Adrenal gland (tissue), 9 donors: ENCODE measurements at regions not wholly inside any gene's neighbourhood (a gene's known extent, or its start where the extent isn't known, plus 50 kb on each side); places are given as distances from the start of the nearest gene placed in this dataset.

Experiments used
- DNase-seq, 7 donors: peaks; one replicate each; pipeline ENCODE4 v3.0.0-alpha.2; 2019 to 2020
- H3K27ac ChIP-seq, 5 donors: fragments of 200-600 bp; sonication (generic) in 4 of 5; 1 replicate in 3 of 5; 2 replicates in 2 of 5; pipeline versions ENCODE4 v1.5.1 to v1.8.0; 2016 to 2020; ENCODE audit warnings: mild to moderate bottlenecking in 1 of 5
- H3K27me3 ChIP-seq: fragments of 200-600 bp; 2 replicates; pipeline ENCODE4 v1.8.0; 2021
- H3K36me3 ChIP-seq, 2 donors: fragments of 200-600 bp; replicated peaks in 1 of 2; 1 replicate in 1 of 2; 2 replicates in 1 of 2; pipeline versions ENCODE4 v1.5.1 to v1.8.0; 2018 to 2022
- H3K4me1 ChIP-seq, 2 donors: fragments of 200-600 bp; replicated peaks in 1 of 2; 1 replicate in 1 of 2; 2 replicates in 1 of 2; pipeline versions ENCODE4 v1.5.1 to v1.8.0; 2018 to 2021
- H3K4me3 ChIP-seq, 4 donors: fragments of 200-600 bp; sonication (generic) in 3 of 4; one replicate each; pipeline ENCODE4 v1.5.1; 2016 to 2018
- H3K9me3 ChIP-seq, 3 donors: fragments of 200-600 bp; sonication (generic) in 1 of 3; replicated peaks in 1 of 3; 1 replicate in 2 of 3; 2 replicates in 1 of 3; pipeline versions ENCODE4 v1.5.1 to v1.8.0; 2016 to 2021
- POLR2A ChIP-seq, 2 donors: fragments of 450-650 bp; IDR thresholded peaks; one replicate each; pipeline ENCODE4 v1.6.1; 2017; ENCODE audit warnings: antibody characterized with exemption in 2 of 2, mild to moderate bottlenecking in 2 of 2, moderate library complexity in 1 of 2
- WGBS, 4 donors: extraction: QIAGEN DNeasy Blood & Tissue Kit in 2 of 4; methylation state at CpG; one replicate each; pipeline versions ENCODE4 v1.1.5 to v1.1.7; 2013 to 2017; 5-methylcytosine and 5-hydroxymethylcytosine counted together
- intact Hi-C, 2 donors: fragments of 100-400 bp; cut with DNase I; formaldehyde crosslinking; loops; one replicate each; pipeline versions ENCODE4 v1.14.1 to v1.15.0; 2022 to 2023
- TF ChIP-seq, protein P1 (sequence below), 6 experiments: fragments of 450-650 bp in 4 of 6; fragments of 200-600 bp in 2 of 6; sonication (generic) in 1 of 6; IDR thresholded peaks; 1 replicate in 5 of 6; 2 replicates in 1 of 6; pipeline versions ENCODE4 v1.5.1 to v1.8.0; 2016 to 2021; ENCODE audit warnings: antibody characterized with exemption in 6 of 6, mild to moderate bottlenecking in 2 of 6, moderate library complexity in 1 of 6
- donor health status: healthy with polysubstance abuse.
- donor health status: Bipolar disorder and iron deficiency.
- donor health status: DM: yes; HTN: yes; CAD: no.
- donor health status: DM: no; HTN: no; CAD: no.
- donor health status: DM: no; HTN: no; CAD: no.

GRCh38 chr9:129467739-129468666 lies 152.9 kb downstream of the C9orf50 start:
- intact Hi-C loops, result loop anchor here in 1 of 2 donors (10.0 kb wide), 1 partner anchor 293 kb away; the partner anchor contains the start of gene IER5L
- H3K4me1 ChIP-seq, result peaks cover 17 to 22% of the 10 kb centered on the region in 2 donors
- no peak overlapping the region for H3K27ac ChIP-seq
- no peaks in the 10 kb centered on the region for H3K36me3 ChIP-seq
- peak in 1 of 7 donors; percentile 0 for DNase-seq
- H3K9me3 ChIP-seq, result no peaks in the 10 kb centered on the region
- H3K27me3 ChIP-seq, result no peaks in the 10 kb centered on the region
- 83 to 93% (median 90%) methylated on average over 16 to 19 of the region's 19 CpGs for WGBS, 4 donors
- no peak for TF ChIP-seq POLR2A (IDR thresholded peaks at IDR 0.05)
- no peak overlapping the region for H3K4me3 ChIP-seq

- Histone ChIP-seq H3K36me3 (no peaks in the 10 kb centered on the region), H3K4me3 (no peak overlapping the region), H3K27ac (no peak overlapping the region), H3K9me3 (no peaks in the 10 kb centered on the region), H3K4me1 (peaks cover 16 to 22% of the 10 kb centered on the region in 2 donors), H3K27me3 (no peaks in the 10 kb centered on the region)
- intact Hi-C loops, result loop anchor here in 1 of 2 donors (10.0 kb wide), 1 partner anchor 292 kb away; the partner anchor contains the start of gene IER5L
- peak in 1 of 7 donors; percentile 0 for DNase-seq
- TF ChIP-seq, protein P1, sequence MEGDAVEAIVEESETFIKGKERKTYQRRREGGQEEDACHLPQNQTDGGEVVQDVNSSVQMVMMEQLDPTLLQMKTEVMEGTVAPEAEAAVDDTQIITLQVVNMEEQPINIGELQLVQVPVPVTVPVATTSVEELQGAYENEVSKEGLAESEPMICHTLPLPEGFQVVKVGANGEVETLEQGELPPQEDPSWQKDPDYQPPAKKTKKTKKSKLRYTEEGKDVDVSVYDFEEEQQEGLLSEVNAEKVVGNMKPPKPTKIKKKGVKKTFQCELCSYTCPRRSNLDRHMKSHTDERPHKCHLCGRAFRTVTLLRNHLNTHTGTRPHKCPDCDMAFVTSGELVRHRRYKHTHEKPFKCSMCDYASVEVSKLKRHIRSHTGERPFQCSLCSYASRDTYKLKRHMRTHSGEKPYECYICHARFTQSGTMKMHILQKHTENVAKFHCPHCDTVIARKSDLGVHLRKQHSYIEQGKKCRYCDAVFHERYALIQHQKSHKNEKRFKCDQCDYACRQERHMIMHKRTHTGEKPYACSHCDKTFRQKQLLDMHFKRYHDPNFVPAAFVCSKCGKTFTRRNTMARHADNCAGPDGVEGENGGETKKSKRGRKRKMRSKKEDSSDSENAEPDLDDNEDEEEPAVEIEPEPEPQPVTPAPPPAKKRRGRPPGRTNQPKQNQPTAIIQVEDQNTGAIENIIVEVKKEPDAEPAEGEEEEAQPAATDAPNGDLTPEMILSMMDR (IDR thresholded peaks at IDR 0.05), result no peak
- TF ChIP-seq POLR2A (IDR thresholded peaks at IDR 0.05), result no peak
- WGBS, 4 donors, result 75 to 91% (median 87%) methylated on average over 7 to 10 of the region's 10 CpGs
These were observed 153.8 kb downstream of the C9orf50 start for GRCh38 chr9:129467004-129467588.

DNA sequence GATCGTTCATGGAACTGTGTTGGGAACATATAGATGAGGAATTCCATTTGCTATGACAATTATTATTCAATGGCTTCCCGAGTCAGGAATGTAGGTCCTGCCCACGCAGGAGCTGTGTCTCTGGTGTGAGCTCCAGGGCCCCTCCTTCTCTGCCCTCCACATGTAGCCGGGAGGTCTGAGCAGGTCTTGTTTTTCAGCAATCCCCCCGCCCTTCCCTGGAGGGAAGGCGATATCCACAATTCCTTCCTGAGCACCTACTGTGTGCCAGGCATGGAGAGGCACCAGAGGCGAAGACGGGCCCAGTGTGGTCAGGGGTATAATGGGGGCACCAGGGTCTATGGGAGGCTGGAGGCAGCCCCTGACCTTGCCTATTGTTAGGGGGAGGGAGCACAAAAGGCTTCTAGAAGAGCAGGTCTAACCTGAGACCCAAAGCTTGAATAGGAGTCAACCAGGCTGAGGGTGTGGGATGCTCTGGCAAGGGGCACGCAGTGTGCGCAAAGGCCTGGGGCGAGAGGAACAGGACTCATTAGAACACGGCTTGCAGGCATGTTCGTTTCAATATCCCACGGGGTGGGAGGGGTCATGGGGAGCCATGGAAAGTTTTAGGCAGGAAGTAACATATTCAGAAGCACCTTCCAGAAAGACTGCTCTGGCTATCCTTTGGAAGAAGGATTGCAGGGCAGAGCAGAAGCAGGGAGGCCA lies 154.9 kb downstream of the C9orf50 start:
- Histone ChIP-seq H3K36me3 (no peaks in the 10 kb centered on the region), H3K9me3 (no peaks in the 10 kb centered on the region), H3K27ac (peak overlapping the region in 1 of 5 donors; percentile 41), H3K27me3 (no peaks in the 10 kb centered on the region), H3K4me3 (no peak overlapping the region), H3K4me1 (peaks cover 23 to 31% of the 10 kb centered on the region in 2 donors)
- no peak for DNase-seq
- intact Hi-C loops, result loop anchor here in 1 of 2 donors (10.0 kb wide), 1 partner anchor 291 kb away; the partner anchor contains the start of gene IER5L
- 70 to 76% (median 75%) methylated on average over 12 to 14 of the region's 14 CpGs for WGBS, 4 donors
- no peak for TF ChIP-seq POLR2A (IDR thresholded peaks at IDR 0.05)
- TF ChIP-seq, protein P1 (IDR thresholded peaks at IDR 0.05), result no peak

- H3K27me3 ChIP-seq, result no peaks in the 10 kb centered on the region
- no peaks in the 10 kb centered on the region for H3K9me3 ChIP-seq
- DNase-seq, result peak in 4 of 7 donors; percentile 52 to 73 (median 62)
- 43 to 78% (median 46%) methylated on average over 8 to 22 of the region's 22 CpGs for WGBS, 4 donors
- H3K27ac ChIP-seq, result peak overlapping the region in 2 of 5 donors; percentile 24 to 41
- intact Hi-C loops, result loop anchor here in 1 of 2 donors (10.0 kb wide), 1 partner anchor 290 kb away; the partner anchor contains the start of gene IER5L
- no peaks in the 10 kb centered on the region for H3K36me3 ChIP-seq
- TF ChIP-seq, protein P1 (IDR thresholded peaks at IDR 0.05), result no peak
- H3K4me3 ChIP-seq, result no peak overlapping the region
- H3K4me1 ChIP-seq, result peaks cover 24 to 30% of the 10 kb centered on the region in 2 donors
These were observed 155.7 kb downstream of the C9orf50 start for GRCh38 chr9:129464972-129465833.
